ENCODE measurements at regions not wholly inside any gene's neighbourhood (a gene's known extent, or its start where the extent isn't known, plus 50 kb on each side); places are given as distances from the start of the nearest gene placed in this dataset.

DNA sequence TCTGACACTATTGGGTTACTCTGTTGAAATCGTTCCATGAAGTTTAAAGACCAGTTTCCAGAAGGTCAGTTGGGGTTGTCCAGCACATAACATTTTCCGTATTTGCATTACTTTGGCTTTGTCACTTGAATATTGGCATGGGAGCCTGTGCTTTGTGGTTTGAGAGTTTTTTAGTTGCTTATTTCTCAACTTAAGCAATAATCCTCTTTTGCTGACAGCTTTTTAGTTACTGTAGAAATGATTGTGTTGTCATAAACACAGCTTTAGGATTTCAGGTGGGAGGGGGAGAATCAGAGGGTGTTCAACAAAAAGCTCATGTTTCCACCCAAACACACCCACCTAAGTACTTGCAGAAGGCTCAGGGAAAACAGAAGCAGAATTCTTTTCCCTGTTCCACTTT is 210.7 kb upstream of the TLL1 start:
- TF ChIP-seq, protein P1, sequence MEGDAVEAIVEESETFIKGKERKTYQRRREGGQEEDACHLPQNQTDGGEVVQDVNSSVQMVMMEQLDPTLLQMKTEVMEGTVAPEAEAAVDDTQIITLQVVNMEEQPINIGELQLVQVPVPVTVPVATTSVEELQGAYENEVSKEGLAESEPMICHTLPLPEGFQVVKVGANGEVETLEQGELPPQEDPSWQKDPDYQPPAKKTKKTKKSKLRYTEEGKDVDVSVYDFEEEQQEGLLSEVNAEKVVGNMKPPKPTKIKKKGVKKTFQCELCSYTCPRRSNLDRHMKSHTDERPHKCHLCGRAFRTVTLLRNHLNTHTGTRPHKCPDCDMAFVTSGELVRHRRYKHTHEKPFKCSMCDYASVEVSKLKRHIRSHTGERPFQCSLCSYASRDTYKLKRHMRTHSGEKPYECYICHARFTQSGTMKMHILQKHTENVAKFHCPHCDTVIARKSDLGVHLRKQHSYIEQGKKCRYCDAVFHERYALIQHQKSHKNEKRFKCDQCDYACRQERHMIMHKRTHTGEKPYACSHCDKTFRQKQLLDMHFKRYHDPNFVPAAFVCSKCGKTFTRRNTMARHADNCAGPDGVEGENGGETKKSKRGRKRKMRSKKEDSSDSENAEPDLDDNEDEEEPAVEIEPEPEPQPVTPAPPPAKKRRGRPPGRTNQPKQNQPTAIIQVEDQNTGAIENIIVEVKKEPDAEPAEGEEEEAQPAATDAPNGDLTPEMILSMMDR (conservative IDR thresholded peaks at IDR 0.05; ENCODE audit: low read depth, low read length): no peak
- no peak for TF ChIP-seq EZH2 (IDR thresholded peaks at IDR 0.05; ENCODE audit: borderline replicate concordance, low read depth, low read length, poor library complexity, severe bottlenecking)

Measured in A673 (cell line).